HG03378 (cell line): ENCODE measurements at regions not wholly inside any gene's neighbourhood (a gene's known extent, or its start where the extent isn't known, plus 50 kb on each side); places are given as distances from the start of the nearest gene placed in this dataset.
"Not testable (repeated sequence)": the region's sequence is repeated elsewhere in the genome, so short reads cannot be mapped to it uniquely, and the experiment has no call there.

Experiments used
- ATAC-seq: cut with Tn5 transposase; IDR thresholded peaks from one replicate; pipeline ENCODE4 v1.9.1; 2021; ENCODE audit warnings: mild to moderate bottlenecking, moderate library complexity; ENCODE audit not compliant: unreplicated experiment

- ATAC-seq = no peak
Observed at GRCh38 chr2:235105821-235106359, 154.1 kb downstream of the SH3BP4 start.

- no peak for ATAC-seq
Observed at GRCh38 chr2:235106874-235107639, 155.2 kb downstream of the SH3BP4 start.

GRCh38 chr2:235107640-235107951, 155.8 kb downstream of the SH3BP4 start:
- ATAC-seq = no peak

- ATAC-seq = not testable (repeated sequence)
Observed at GRCh38 chr2:235109561-235109960, 157.7 kb downstream of the SH3BP4 start.

DNA sequence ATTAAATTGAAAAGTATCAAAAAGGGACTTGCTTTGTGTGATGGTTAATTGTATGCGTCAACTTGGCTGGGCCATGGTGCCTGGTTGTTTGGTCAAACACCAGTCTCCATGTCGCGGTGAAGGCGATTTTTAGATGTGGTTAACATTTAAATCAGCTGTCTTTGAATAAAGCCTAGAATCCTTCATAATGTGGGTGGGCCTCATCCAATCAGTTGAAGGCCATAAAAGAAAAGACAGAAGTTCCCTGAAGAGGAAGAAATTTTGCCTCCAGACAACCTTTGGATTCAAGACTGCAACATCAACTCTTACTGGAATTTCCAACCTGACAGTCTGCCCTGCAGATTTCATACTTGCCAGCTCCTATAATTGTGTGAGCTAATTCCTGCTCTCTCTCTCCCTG, 160.5 kb downstream of the SH3BP4 start:
- no peak for ATAC-seq

DNA sequence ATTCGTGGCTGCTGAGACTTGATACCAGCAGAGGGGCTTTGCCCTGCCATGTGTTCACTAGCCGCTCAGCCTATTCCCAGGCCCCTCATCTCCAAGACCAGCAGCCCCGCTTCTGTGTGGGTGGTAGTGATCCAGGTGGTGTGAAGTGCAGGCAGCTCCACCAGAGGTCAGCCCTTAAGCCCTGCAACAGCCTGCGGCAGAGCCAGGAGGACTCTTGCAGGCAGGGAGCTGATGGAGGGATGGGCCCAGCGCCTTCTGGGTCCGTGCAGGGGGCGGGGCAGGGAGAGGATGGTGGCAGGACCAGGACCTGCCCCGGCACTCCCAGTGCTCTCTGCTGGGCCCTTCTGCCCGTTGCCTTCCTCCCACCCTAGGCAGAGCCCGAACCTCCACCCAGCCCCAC, 162.0 kb downstream of the SH3BP4 start:
- no peak for ATAC-seq

GRCh38 chr2:235114286-235114685, 162.5 kb downstream of the SH3BP4 start:
- no peak for ATAC-seq

- no peak for ATAC-seq
Observed at GRCh38 chr2:235115521-235115920, 163.7 kb downstream of the SH3BP4 start.

- ATAC-seq = no peak
Observed at GRCh38 chr2:235116885-235117492, 165.2 kb downstream of the SH3BP4 start.

DNA sequence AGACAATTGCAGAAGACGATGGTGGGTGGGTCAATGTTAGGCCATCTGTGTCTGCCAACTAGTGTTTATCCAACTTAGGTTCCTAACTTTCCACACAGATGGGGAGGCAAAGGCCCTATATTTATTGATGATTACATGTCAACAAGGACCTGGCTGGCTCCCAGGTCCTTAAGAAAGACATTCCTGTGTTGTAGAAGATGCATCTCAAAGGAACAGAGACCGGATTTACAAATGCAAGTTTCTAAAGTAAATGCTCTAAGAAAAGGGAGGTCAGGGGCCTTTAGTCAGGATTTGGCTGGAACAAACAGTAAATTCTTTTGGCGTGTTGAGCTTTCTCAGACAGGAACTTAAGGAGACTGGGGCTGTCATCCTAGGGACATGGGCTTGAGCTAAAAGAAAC, 175.0 kb downstream of the SH3BP4 start:
- ATAC-seq = no peak

DNA sequence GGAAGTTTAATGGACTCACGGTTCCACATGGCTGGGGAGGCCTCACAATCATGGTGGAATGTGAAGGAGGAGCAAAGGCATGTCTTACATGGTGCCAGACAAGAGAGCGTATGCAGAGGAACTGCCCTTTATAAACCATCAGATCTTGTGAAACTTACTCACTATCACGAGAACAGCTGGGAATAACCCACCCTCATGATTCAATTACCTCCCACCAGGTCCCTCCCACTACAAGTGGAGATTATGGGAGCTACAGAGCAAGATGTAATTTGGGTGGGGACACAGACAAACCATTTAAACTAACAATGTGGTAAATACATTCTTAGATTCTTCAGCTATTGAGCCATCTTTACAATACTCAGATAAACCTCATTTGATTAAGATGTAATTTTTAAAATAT, 176.1 kb downstream of the SH3BP4 start:
- no peak for ATAC-seq

DNA sequence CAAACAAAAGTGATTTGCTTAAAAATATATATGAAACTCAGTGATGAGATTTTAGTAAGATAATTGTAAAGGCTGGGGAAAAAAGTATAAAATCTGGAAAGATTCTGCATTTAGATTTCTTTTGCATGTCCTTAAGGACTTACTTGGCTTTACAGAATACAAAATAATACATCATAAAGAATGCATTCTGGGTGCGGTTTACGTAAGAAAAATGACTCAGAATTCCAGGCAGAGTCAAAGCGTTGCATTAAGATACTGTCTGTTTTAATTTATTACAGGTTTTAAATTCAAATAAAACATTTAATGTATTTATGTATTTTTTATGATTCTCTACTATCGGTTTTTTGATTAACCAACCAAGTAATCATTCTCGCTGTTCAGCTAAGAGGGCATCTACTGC, 178.0 kb downstream of the SH3BP4 start:
- no peak for ATAC-seq

- no peak for ATAC-seq
Observed at GRCh38 chr2:235131334-235132305, 179.8 kb downstream of the SH3BP4 start.

- no peak for ATAC-seq
Observed at GRCh38 chr2:235132651-235133050, 180.8 kb downstream of the SH3BP4 start.

DNA sequence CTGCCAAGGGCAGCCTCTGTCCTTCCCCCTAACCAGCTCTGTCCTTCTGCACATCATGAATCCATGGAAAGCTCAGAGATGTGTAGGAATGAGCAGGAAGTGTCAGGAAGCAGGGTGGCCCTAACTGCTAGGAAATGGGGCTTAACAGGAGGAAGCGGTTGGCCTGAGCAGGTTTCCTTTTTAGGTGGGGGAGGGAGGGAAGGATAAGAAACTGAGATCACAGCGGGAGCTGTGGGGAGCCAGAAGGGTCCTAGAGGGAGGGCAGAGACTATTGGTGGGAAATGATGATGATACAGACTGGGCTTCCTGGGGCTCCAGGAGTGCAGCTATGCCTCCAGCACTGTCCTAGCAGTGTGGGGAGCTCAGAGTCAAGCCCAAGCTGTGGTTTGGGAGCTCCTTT, 182.0 kb downstream of the SH3BP4 start:
- no peak for ATAC-seq

GRCh38 chr2:235134420-235134819, 182.6 kb downstream of the SH3BP4 start:
- no peak for ATAC-seq

DNA sequence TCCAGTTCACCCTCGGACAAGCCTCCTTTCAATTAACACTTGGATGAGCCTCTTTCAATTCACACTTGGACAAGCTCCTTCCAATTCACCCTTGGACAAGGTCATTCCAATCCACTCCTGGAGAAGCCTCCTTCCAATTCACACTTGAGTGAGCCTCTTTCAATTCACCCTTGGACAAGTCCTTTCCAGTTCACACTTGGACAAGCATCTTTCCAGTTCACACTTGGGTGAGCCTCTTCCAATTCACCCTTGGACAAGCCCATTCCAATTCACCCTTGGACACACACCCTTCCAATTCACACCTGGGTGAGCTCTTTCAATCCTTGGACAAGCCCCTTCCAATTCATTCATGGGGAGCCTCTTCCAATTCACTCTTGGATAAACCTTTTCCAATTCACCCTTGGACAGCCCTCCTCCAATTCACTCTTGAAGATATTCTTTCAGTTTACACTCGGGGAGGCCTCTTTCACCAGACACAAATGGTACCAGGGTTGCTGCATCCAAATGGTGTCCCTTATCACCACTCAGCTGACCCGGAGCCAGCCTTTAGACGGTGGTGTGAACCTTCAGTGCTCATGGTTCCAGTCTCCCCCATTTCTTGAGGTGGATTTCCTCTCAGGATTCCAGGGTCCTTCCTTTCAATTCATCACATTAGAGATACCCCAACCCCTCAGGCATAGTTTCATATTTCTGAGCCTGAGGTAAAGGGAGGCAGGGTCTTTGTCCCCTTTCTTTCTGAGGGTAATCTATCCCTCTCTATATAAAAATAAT, 183.6 kb downstream of the SH3BP4 start:
- ATAC-seq = no peak

GRCh38 chr2:235135990-235136561, 184.3 kb downstream of the SH3BP4 start:
- ATAC-seq = no peak

DNA sequence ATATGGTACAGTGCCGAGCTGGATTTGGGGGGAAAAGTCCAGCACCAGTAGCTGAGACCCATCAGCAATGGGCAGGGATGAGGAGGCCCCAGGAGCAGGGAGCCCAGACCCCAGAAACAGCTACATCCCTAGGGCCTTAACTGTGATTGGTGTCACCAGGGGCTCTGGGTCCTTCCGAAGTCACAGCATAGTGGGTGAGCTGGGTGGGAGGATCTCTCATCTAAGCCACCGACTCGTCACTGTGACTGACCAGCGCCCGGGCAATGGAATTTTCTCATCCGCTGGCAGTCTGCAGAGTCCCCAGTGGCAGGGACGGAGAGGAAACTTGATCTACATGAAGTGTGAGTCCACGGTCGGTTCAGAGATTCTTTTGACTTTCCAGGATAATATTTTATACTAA, 186.5 kb downstream of the SH3BP4 start:
- ATAC-seq = no peak
